Neural progenitor cell (in vitro differentiated cells): ENCODE measurements at regions not wholly inside any gene's neighbourhood (a gene's known extent, or its start where the extent isn't known, plus 50 kb on each side); places are given as distances from the start of the nearest gene placed in this dataset.

Experiments used
- EZH2 ChIP-seq: fragments of 200-600 bp; sonication (generic); IDR thresholded peaks from 2 replicates; pipeline ENCODE4 v1.6.1; 2017; ENCODE audit warnings: antibody characterized with exemption, mild to moderate bottlenecking, moderate library complexity
- EZH2phosphoT487 ChIP-seq: fragments of 200-600 bp; sonication (generic); IDR thresholded peaks from 2 replicates; pipeline ENCODE4 v1.6.1; 2017; ENCODE audit warnings: antibody characterized with exemption
- TF ChIP-seq, protein P1 (sequence below): fragments of 200-600 bp; sonication (generic); IDR thresholded peaks from 2 replicates; pipeline ENCODE4 v1.5.1; 2017; ENCODE audit warnings: antibody characterized with exemption, mild to moderate bottlenecking

GRCh38 chr15:93486407-93487117 lies 397.6 kb upstream of the RGMA start:
- TF ChIP-seq, protein P1, sequence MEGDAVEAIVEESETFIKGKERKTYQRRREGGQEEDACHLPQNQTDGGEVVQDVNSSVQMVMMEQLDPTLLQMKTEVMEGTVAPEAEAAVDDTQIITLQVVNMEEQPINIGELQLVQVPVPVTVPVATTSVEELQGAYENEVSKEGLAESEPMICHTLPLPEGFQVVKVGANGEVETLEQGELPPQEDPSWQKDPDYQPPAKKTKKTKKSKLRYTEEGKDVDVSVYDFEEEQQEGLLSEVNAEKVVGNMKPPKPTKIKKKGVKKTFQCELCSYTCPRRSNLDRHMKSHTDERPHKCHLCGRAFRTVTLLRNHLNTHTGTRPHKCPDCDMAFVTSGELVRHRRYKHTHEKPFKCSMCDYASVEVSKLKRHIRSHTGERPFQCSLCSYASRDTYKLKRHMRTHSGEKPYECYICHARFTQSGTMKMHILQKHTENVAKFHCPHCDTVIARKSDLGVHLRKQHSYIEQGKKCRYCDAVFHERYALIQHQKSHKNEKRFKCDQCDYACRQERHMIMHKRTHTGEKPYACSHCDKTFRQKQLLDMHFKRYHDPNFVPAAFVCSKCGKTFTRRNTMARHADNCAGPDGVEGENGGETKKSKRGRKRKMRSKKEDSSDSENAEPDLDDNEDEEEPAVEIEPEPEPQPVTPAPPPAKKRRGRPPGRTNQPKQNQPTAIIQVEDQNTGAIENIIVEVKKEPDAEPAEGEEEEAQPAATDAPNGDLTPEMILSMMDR, result no peak
- TF ChIP-seq EZH2 (no peak), EZH2phosphoT487 (no peak)
